ENCODE measurements at regions not wholly inside any gene's neighbourhood (a gene's known extent, or its start where the extent isn't known, plus 50 kb on each side); places are given as distances from the start of the nearest gene placed in this dataset.

DNA sequence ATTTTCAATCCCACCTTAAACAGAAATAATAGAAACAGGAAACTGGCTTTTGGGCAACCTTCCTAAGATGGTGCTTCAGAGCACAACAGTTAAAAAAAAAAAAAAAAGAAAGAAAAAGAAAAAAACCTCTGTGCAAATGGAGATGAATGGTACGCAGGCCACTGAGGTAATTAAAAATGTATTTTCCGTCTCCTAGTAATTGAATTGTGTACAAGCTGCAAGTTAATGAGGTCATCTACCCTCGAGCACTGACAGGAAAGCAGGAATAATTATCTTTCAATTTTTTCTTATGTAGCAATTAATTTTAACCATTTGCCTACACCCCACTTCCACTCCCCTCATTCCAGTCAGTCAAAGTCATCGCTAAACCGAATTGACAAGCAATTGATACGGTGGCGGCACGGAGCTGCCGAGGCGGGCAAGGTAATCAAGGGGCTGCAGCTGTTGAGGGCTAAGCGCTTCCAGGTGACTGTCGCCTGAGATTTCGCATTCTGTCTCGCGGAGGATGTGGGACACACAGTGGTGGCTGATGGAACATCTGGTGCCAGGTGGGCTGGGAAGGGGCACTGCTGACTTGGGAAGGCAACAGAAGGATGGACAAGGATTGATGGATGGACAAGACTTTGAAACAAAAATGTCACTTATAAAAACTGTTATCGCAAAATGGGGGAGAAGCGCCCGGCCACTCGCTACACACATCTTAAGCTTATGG, 109.4 kb downstream of the RCN1 start:
- DNase-seq (ENCODE audit: low read depth in 2 of 2), result no peak

GRCh38 chr11:32204751-32205150, 113.9 kb downstream of the RCN1 start:
- DNase-seq (ENCODE audit: low read depth in 2 of 2), result no peak

- no peak for DNase-seq (ENCODE audit: low read depth in 2 of 2)
These were observed 119.7 kb downstream of the RCN1 start for GRCh38 chr11:32210556-32210955.

DNA sequence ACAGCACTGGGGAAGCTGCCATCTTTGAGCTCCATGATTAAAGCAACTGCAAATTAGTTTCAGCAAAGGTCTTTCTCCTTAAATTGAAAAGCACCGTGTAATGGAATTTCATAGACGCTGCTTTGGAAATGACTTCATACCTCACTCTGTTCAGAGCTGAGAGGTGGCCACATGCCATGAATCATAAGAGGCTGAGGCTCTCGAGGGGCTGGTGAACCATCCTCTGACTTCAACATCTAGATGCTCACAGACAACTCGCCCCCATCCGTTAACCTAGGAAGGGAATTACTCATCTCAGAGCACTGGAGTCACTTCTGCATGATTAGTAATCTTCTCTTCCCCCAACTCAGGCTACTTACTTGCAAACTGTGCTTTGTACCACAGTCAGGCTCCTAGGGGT, 122.3 kb downstream of the RCN1 start:
- DNase-seq (ENCODE audit: low read depth in 2 of 2), result peak; percentile 27 to 61

DNA sequence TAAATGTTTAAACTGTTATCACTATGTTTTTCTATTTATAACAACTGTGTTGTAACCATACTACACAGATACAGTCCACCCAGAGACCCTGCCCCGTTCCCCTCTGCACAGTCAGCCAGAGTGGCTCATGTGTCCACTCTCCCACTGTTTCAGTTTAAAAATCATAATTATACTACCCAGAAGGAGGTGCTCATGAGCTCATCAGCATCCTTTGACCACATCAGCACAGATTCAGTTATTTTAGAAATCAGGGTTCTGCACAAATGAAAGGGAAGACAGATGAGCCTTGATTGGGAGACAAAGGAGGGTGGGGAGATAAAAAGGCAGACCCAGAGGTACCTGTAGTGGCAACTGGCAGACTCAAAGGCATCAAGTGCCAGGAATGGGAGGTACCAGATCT, 124.3 kb downstream of the RCN1 start:
- DNase-seq (ENCODE audit: low read depth in 2 of 2), result no peak

DNA sequence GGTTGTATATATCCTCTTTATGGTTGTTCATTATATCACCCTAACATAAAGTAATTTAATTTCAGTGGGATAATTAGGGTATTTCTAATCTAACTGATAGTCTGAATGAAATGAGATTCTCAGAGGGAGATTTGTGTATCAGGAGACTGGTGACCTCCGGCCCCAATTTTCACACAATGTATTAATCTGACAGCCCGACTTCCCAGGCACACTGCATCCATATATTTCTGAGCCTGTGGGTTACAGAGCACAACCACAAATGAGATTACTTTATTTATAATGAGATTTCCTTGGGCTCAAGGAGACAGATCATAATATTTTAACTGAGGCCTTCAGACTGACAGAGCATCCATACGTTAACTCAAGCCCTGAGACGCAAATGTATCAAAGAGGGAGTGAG, 125.9 kb downstream of the RCN1 start:
- no peak for DNase-seq (ENCODE audit: low read depth in 2 of 2)

DNA sequence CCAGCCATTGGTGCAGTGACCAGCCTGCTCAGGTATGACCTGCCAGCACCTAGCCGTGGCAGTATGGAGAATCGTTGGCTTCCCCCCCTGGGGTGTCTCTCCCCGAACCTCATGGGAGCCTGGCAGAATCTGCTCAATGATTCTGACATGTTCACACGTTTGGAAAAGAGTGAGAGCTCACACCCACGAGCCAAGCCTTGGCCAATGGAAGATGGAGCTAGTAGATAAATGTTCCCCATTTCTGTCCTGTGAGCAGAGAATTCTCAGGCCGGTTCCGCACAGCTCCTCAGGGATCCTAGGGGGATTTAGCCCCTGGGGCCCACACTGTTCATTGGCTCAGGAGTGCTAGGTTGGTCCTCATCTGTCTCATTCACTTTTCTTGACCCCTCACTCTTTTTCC, 128.4 kb downstream of the RCN1 start:
- DNase-seq (ENCODE audit: low read depth in 2 of 2), result no peak

- DNase-seq (ENCODE audit: low read depth in 2 of 2), result no peak
These were observed 130.7 kb downstream of the RCN1 start for GRCh38 chr11:32221476-32222032.

GRCh38 chr11:32224580-32224979, 133.7 kb downstream of the RCN1 start:
- DNase-seq (ENCODE audit: low read depth in 2 of 2), result no peak

DNA sequence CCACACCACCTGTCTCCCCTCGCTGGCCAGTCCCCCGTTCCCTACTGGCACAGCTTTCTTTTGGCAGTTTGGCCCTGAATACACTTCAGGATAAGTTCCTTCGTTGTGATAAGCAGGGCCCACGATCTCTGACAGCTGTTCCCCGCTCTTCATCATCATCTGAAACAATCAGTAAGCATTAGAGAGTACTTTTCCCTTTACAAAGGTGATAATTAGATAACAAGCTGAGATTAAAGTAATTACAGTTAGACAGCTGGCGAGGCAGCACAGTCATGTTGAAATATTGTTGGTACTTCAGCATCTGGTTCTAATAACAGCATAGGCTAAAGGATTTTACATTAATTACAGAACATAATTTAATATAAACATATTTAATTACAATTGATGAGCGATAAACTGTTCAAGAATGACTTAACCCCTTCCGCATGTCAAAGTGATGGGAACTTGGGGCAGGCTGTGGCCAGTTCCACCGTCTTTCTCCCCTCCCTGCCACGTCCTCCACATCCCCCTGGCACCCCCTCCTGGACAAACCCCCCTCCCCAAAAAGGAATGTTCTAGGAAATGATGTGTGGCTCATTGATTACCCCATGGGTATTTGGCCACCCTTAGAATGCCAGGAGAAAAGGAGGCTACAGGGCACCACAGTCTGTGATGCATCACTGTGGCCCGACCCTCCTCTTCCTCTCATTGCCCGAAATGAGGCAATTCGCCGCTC, 134.9 kb downstream of the RCN1 start:
- no peak for DNase-seq (ENCODE audit: low read depth in 2 of 2)

DNA sequence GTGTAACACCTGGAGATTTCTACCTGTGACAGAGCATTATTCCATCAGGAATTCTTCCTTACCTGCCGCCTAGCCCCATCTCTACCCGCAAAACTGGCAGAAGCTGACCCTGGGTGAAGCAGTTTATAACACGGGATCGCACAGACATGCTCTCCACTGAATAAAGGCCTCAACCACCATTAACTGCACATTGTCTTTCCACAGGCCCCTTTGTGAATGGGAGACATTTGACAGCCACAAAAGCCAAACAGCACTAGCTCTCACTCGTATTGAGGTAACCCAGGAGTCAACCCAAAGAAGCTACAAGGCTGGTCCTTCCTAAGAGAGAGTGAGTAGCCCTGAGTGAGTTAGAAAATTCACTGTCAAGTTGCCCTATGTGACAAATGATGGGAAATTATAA, 135.6 kb downstream of the RCN1 start:
- no peak for DNase-seq (ENCODE audit: low read depth in 2 of 2)

- DNase-seq (ENCODE audit: low read depth in 2 of 2), result no peak
These were observed 138.8 kb downstream of the RCN1 start for GRCh38 chr11:32229576-32230240.

- DNase-seq (ENCODE audit: low read depth in 2 of 2), result no peak
These were observed 141.1 kb downstream of the RCN1 start for GRCh38 chr11:32231909-32232493.

- no peak for DNase-seq (ENCODE audit: low read depth in 2 of 2)
These were observed 141.6 kb downstream of the RCN1 start for GRCh38 chr11:32232516-32232915.

GRCh38 chr11:32233276-32233675, 142.4 kb downstream of the RCN1 start:
- no peak for DNase-seq (ENCODE audit: low read depth in 2 of 2)

GRCh38 chr11:32233928-32234327, 143.1 kb downstream of the RCN1 start:
- DNase-seq (ENCODE audit: low read depth in 2 of 2), result no peak

GRCh38 chr11:32244453-32244852, 153.6 kb downstream of the RCN1 start:
- DNase-seq (ENCODE audit: low read depth in 2 of 2), result no peak

DNA sequence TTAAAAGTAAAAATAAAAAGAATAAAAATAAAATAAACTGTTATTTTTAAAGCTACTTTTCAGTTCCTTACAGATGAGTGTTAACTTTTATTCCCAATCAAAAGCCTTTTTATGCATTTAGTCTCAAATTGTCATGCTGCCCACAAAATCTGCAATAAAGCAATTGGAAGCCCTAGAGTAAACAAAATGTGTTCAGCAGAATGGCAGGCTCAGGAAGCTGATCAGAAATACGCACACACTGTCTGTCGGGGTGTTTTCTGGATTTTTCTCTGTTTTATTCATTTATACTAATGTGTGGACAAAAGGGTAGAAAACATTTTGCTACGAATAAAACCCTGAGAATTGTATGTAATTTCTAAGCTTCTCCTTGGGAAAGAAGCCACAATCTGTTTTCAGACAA, 162.8 kb downstream of the RCN1 start:
- DNase-seq (ENCODE audit: low read depth in 2 of 2), result no peak

DNA sequence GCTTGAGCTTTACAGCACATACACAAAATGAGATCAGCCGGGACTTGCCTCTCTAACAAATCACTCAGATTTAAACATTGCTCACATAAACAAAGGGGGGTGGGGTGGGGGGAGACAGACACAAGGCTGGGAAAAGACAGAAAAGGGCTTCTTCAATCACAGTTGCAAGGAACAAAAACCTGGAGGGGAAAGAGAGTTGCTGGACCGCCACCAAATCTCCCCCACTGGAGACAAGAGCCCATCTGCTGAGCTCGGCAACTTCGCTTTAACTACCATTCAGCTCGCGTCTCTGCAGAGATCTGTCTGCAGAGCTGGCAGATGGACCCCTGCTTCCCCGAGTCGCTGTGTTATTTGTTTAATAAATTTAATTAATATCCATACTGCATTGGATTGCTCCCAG, 165.0 kb downstream of the RCN1 start:
- no peak for DNase-seq (ENCODE audit: low read depth in 2 of 2)

DNA sequence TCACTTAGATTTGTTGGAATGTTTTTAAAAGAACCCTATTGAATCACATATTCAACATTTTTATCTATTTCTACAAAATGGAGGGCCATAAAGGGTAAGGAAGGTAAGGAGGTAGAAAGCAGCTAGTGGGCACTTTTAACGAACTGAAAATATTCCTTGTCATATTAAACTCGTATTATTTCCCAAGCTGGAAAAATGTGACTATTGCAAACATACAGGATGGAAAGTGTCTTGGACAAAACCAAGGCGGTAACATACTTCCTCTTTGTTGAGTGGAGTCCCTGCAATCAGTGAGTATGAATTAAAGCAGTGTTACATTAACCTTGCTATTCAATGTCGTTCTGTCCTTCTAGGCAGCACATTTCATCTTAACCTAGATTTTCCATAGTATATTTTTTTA, 165.6 kb downstream of the RCN1 start:
- DNase-seq (ENCODE audit: low read depth in 2 of 2), result no peak

DNA sequence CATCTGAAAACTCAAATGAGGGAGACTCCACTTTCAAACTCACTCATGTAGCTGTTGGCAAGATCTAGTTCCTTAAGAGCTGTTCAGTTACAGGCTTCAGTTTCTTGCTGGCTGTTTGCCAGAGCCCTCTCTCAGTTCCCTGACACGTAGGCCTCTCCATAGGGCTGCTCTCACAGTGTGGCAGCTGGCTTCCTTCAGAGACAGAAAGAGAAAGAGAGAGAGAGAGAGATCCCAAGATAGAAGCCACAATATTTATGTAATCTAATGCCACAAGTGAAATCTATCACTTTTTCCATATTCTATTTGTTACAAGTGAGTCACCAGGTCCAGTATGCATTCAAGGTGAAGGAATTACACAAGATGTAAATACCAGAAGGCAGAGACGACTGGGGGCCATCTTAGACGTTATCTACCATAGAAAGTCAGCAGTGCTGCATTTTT, 168.8 kb downstream of the RCN1 start:
- peak; percentile 1 to 11 for DNase-seq (ENCODE audit: low read depth in 2 of 2)

DNA sequence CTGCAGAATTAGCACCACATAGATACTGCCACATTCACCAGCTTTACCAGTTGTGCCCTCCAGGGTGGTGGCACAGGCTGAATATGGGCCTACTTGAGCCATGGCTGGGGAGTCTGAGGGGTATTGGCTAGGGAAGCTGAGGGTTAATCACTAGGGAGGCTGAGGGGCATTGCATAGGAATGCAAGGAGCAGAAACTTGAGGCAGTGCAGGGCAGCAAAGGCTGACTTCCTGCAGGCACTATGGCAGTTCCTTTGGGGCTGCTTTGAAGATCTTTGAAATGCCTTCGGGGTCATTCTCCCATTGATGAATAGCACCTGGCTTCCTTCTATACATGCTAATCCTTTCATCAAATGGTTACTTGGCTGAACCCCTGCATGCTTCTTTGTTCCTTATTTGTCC, 171.5 kb downstream of the RCN1 start:
- DNase-seq (ENCODE audit: low read depth in 2 of 2), result no peak

Data from stimulated activated CD4-positive, alpha-beta T cell treated with anti-CD3 and anti-CD28 coated beads, Interleukin-15, amount 100 ng/mL, for 48 hours (primary cell).